ENCODE measurements at regions not wholly inside any gene's neighbourhood (a gene's known extent, or its start where the extent isn't known, plus 50 kb on each side); places are given as distances from the start of the nearest gene placed in this dataset.

DNA sequence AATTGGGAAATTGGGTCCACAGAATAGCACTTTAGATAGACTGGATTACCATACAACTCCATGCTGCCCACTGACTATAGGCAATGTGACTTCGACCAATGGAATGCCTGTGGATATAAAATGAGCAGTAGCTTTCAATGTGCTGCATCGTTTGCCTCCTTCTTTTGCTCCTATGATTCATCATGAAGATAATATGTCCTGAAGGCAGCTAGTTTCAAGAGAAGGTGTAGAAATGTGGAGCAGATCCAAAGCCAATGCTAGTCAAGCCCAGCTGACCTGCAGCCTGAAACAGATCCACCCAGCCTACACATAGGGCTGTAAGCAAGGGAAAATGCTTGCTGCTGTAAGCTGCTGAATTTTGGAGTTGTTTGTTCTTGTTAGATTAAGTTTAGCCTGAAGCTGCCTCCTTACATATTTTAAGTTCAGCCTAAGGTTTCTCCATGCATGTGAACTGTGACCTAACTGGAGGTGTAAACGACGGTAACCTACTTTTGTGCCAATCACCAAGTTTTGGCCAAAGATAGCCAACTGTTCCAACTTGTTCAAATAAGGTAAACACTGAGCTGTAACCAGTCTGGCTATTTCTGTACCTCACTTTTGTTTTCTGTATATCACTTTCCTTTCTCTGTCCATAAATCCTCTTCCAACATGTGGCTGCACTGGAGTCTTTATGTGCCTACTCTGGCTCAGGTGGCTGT is 169.1 kb upstream of the AVPR1A start:
- peak; percentile 66 for DNase-seq (ENCODE audit: low read depth)

- DNase-seq (ENCODE audit: low read depth): peak; percentile 91
Measured at GRCh38 chr12:63319386-63319785, 168.4 kb upstream of the AVPR1A start.

- no peak for DNase-seq (ENCODE audit: low read depth)
Measured at GRCh38 chr12:63318933-63319332, 167.9 kb upstream of the AVPR1A start.

GRCh38 chr12:63318313-63318712 is 167.3 kb upstream of the AVPR1A start:
- DNase-seq (ENCODE audit: low read depth): no peak

- no peak for DNase-seq (ENCODE audit: low read depth)
Measured at GRCh38 chr12:63317880-63318279, 166.9 kb upstream of the AVPR1A start.

DNA sequence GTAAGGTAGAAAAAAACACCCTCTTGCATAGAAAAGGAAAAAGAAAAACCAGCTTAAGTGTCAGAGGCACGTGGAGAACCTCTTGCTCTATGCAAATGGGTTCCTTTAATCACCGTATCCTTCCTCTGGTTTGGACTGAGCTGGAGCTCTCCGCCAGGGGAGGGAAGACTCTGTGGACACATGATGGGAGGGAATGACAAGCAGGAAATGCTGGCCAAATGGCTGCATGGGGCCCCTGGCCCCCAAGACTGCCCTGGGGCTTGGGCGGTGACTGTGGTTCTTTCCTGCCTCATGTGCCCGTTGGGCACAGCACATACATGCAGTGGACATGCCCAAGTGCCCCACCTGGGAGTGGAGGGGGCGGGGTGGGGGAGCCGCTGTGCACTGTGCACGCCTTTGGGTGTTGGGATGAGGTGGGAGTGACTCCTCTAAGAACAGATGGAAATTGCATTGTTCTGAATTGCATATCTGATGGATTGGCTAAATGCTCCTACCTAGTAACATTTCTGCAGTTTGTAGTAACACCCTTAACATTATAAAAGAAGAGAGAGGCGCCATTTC is 166.4 kb upstream of the AVPR1A start:
- DNase-seq (ENCODE audit: low read depth): no peak

DNA sequence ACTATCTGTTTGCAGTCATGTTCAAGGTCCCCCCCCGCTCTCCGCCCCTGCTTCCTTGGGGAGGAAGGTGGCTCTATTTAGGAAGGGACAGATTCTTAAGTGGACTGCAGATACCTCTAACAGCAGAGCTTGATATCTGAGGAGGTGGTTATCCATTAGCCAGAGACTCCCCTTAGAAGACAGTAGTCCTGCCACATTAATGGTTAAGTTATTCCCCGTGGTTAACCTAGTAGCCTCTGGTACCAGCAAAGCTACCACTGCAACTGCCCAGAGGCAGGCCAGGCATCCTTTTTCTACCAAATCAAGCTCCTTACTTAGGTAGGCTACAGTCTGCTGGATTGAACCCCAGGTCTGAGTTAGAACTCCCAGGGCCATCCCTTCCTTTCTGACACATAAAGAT is 162.1 kb upstream of the AVPR1A start:
- peak; percentile 67 for DNase-seq (ENCODE audit: low read depth)

GRCh38 chr12:63308671-63309070 is 157.7 kb upstream of the AVPR1A start:
- DNase-seq (ENCODE audit: low read depth): peak; percentile 89

GRCh38 chr12:63307849-63308248 is 156.8 kb upstream of the AVPR1A start:
- DNase-seq (ENCODE audit: low read depth): no peak

GRCh38 chr12:63305901-63306875 is 155.2 kb upstream of the AVPR1A start:
- DNase-seq (ENCODE audit: low read depth): no peak

DNA sequence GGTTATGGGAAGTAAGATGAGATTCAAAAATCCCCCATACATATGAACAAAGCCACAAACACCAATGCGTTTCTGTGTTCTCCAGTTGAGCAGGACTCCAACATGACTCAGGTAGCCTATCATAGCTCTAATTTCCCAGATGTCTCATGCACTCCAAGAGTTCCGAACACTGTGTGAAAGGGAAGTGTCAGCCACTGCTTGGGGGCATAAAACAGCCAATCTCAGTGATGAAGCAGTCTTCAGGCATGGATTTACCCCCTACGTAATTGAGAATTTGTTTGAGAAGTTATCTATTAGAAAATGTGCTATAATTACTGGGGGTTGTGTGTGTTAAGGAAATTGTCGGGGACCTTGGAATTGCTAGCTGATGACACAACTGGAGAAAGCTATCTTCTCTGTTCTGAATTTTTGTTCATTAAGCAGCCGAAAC is 153.9 kb upstream of the AVPR1A start:
- DNase-seq (ENCODE audit: low read depth): no peak

DNA sequence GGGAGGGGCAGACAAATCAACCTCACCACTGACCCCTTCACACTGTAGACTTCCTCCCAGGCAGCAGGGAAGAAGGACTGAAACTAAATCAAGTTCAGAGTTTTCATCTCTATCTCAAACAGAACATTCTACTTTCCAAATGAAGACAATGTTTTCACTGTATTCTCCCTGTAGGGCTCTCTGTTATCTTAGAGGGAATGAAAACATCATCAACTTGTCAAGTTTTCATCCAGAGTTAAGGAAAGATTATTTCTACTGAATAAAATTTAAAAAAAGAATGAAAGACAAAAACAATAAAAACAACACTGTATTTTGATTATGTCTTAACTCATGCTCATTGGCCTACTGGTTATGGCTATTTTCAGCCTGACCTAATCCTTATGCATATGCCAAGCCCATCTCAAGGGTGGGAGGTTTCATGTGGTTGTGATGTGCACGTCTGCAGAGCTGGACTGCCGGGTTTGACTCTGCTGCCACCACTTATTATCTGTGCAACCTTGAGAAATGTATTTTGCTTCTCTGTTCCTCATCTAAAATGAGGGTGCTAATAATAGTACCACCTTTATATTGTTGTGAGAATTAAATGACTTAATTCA is 152.0 kb upstream of the AVPR1A start:
- DNase-seq (ENCODE audit: low read depth): no peak

DNA sequence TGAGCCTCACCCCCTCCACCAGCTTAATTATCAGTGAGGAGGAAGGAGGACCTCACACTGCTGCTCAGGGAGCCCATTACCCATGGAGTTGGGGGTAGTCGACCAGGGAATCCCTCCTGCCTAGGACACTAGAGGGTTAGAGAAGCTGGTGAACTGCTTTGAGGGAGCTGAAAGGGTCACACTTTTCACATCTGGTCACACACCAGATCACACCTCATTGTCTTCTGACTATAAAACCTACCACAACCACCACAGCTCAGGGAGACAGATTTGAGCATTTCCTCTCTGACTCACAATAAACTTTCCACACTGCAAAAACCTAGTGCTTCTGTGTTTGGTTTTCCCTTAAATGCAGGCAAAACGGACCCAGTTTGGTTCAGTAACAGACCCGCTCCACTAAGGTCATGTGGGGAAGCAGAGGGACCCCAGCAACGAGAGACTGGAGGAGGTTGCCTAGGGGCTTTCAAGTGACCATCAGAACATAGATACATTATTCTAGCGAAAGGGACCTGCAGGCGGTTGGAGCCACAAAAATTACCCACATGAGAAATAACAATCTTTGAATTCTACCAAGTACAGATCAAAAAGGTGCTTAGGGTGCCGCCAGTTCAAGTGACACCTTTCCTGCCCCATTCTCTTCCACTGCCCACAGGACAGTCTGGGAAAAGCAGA is 151.4 kb upstream of the AVPR1A start:
- peak; percentile 89 for DNase-seq (ENCODE audit: low read depth)

DNA sequence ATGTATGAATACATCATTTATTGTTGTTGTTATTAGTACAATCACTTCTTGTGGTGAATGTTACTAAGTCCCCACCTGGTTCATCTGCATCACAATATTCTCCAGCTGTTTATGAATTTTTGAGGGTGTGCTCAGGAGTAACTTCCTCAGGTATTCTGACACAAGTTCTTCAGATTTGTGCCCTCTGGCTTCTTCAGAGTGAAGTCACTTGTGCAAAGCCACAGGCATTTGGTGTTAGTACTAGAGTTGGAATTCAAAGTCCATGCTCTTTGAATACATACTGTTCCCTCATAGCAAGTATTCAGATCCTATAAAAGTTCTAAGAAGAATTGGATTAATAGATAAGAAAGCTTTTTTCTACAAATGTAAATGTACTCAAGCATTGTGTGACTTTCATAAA is 150.3 kb upstream of the AVPR1A start:
- peak; percentile 88 for DNase-seq (ENCODE audit: low read depth)

DNA sequence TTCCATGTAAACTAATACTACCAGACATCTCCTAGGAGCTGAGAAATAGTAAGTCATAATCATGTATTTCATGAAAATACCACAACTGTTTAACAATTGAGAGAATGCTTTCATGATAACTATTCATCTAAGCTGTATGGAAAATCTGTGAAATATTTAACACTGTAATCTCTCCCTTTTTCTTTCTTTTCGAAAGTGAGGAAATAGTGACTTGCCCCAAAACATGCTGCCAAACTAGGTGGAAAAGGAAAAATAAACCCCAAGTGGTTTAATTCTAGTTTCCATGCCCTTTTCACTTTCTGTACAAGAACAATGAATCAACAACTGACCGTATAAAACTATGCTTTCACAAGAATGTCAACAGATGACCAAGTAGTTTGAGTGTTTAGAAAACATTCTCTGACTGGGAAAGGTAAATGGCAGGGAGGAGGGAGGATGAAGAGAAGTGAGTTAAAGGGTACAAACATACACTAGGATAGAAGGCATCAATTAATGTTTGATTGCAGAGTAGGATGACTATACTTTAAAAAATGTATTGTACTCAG is 147.5 kb upstream of the AVPR1A start:
- DNase-seq (ENCODE audit: low read depth): peak; percentile 87

DNA sequence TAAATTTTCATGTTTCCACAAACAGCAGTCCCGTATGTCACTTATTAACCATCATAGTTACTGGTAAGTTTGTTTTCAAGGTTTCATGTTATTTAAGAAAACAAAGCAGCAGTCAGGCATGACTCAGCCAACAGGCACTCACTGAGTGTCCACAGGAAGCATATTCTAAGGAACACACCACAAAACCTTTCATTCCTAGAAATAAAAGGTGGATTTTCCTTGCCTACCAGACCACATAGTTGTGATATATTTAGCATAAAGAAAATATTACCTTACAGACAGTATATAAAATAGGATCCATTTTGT is 143.3 kb upstream of the AVPR1A start:
- peak; percentile 100 for DNase-seq (ENCODE audit: low read depth)

- DNase-seq (ENCODE audit: low read depth): peak; percentile 58
Measured at GRCh38 chr12:63292471-63293221, 141.6 kb upstream of the AVPR1A start.

DNA sequence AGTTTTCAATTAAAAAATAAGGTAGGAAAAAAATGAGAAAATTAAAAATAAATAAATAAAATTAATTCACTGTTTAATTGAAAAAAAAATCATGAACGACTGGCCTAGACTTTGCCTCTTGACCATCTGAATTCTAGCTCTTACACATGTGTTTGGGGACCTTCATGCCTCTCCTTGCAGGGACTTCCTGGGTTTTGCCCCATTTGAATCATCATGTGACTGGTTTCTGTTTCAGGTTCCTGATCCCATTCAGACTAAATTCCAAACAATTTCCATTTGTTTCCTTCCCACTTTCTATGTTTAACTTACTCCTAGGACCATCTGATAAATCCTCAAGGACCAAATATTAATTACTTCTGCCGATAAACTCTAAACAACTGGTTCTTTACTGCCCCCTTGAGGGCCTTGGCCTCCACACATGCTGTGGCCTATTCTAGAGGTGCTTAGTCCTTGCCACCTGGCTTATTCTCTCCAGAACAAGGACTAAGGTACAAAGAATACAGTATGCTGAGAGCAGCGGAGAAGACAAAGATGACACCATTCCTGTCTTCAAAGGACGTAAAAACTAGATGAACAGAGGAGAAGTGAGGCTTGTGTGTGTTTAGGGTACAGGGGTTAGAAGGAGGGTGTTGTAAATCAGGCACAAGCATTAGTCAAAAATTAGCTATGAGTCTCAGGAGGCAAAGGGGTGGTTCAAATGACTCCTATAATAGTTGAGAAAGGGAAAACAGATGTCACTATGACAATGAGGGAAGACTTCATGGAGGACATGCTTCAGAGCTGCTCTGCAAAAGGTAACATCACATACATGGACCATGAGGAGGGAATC is 125.8 kb upstream of the AVPR1A start:
- peak; percentile 61 for DNase-seq (ENCODE audit: low read depth)

DNA sequence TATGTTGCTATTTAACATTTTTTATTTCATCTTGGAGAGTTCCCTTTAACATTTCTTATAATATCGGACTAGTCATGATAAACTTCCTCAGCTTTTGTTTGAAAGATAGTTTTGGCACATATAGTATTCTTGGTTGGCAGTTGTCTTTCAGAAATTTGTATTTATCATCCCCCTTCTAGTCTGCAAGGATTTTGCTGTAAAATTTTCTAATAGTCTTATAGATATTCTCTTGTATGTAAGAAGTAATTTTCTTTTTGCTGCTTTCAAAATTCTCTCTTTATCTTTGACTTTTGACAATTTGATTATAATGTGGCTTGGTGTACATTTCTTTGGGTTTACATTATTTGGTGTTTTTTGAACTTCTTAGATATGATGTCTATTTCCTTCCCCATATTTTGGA is 116.0 kb upstream of the AVPR1A start:
- no peak for DNase-seq (ENCODE audit: low read depth)

GRCh38 chr12:63264629-63265028 is 113.6 kb upstream of the AVPR1A start:
- no peak for DNase-seq (ENCODE audit: low read depth)
